H1 (cell line): ENCODE measurements at regions not wholly inside any gene's neighbourhood (a gene's known extent, or its start where the extent isn't known, plus 50 kb on each side); places are given as distances from the start of the nearest gene placed in this dataset.

Source experiments
- CTCF ChIA-PET: fragments of 300-600 bp; sonication (Branson Sonifier 250); formaldehyde crosslinking; loops from one replicate; lab custom pipeline; 2021; ENCODE audit not compliant: partially characterized antibody; lab: Charles Lee
- POLR2A ChIA-PET: fragments of 300-600 bp; sonication (Branson Sonifier 250); formaldehyde crosslinking; loops from one replicate; lab custom pipeline; 2021; ENCODE audit warnings: inconsistent platforms; ENCODE audit not compliant: partially characterized antibody; lab: Charles Lee
- DNase-seq, 2 experiments: peaks; one replicate each; pipeline versions ENCODE4 v3.0.0 to v3.0.0-alpha.2; 2010 to 2022; ENCODE audit warnings: low spot score in 2 of 2, low read depth in 1 of 2, mixed read lengths in 1 of 2
- FAIRE-seq: peaks from 2 replicates; lab custom pipeline; 2011; peaks lifted over from hg19 to GRCh38; lab: Jason Lieb, UNC
- H2AFZ ChIP-seq: 2 replicates; pipeline ENCODE4 v1.8.1; 2012; ENCODE audit warnings: low read length, inconsistent platforms
- H2AK5ac ChIP-seq: 2 replicates; pipeline ENCODE4 v1.6.1; 2013; ENCODE audit warnings: low read depth, low read length
- H2BK120ac ChIP-seq: replicated peaks from 2 replicates; pipeline ENCODE3; 2013; ENCODE audit warnings: low read depth, low read length, inconsistent platforms
- H2BK12ac ChIP-seq: 2 replicates; pipeline ENCODE4 v1.6.1; 2013; ENCODE audit warnings: low read depth, low read length
- H2BK15ac ChIP-seq: 2 replicates; pipeline ENCODE4 v1.6.1; 2013; ENCODE audit warnings: low read length
- H2BK20ac ChIP-seq: 2 replicates; pipeline ENCODE4 v1.6.1; 2013; ENCODE audit warnings: low read length
- H2BK5ac ChIP-seq: 2 replicates; pipeline ENCODE4 v1.6.1; 2013; ENCODE audit warnings: low read depth, low read length
- H3K14ac ChIP-seq: 2 replicates; pipeline ENCODE4 v1.6.1; 2013; ENCODE audit warnings: inconsistent platforms; ENCODE audit not compliant: insufficient read length
- H3K18ac ChIP-seq: 2 replicates; pipeline ENCODE4 v1.6.1; 2013; ENCODE audit warnings: low read length; ENCODE audit errors: extremely low read depth
- H3K23ac ChIP-seq: 2 replicates; pipeline ENCODE4 v1.6.1; 2013; ENCODE audit warnings: inconsistent platforms; ENCODE audit not compliant: insufficient read length
- H3K23me2 ChIP-seq: 2 replicates; pipeline ENCODE4 v1.6.1; 2013; ENCODE audit warnings: low read depth, low read length
- H3K27ac ChIP-seq: 2 replicates; pipeline ENCODE4 v1.6.1; 2011; ENCODE audit warnings: low read depth, low read length, inconsistent platforms
- H3K27me3 ChIP-seq, 4 experiments: replicated peaks in 1 of 4; 1 replicate in 1 of 4; 2 replicates in 3 of 4; pipeline versions ENCODE4 v1.6.1 to v1.8.1; 2011 to 2013; ENCODE audit warnings: low read length in 3 of 4, mild to moderate bottlenecking in 3 of 4, inconsistent platforms in 2 of 4, mixed read lengths in 2 of 4, moderate library complexity in 1 of 4; ENCODE audit not compliant: control insufficient read depth in 3 of 4, insufficient read depth in 3 of 4; ENCODE audit errors: extremely low read depth in 1 of 4
- H3K36me3 ChIP-seq, 4 experiments: 2 replicates each; pipeline versions ENCODE4 v1.6.1 to v1.8.1; 2011 to 2013; ENCODE audit warnings: mild to moderate bottlenecking in 4 of 4, low read length in 3 of 4, moderate library complexity in 2 of 4, control low read depth in 1 of 4, inconsistent platforms in 1 of 4; ENCODE audit not compliant: insufficient read depth in 4 of 4, control insufficient read depth in 2 of 4
- H3K4ac ChIP-seq: replicated peaks from 2 replicates; pipeline ENCODE3; 2013; ENCODE audit warnings: low read length, low read depth, mixed read lengths, inconsistent platforms; ENCODE audit not compliant: insufficient read length
- H3K4me1 ChIP-seq, 4 experiments: replicated peaks in 1 of 4; 1 replicate in 1 of 4; 2 replicates in 3 of 4; pipeline versions ENCODE4 v1.6.1 to v1.8.1; 2011 to 2013; ENCODE audit warnings: low read length in 3 of 4, inconsistent platforms in 2 of 4, mixed read lengths in 1 of 4; ENCODE audit not compliant: insufficient read depth in 4 of 4, control insufficient read depth in 3 of 4
- H3K4me2 ChIP-seq, 2 experiments: 2 replicates each; pipeline versions ENCODE4 v1.6.1 to v1.8.1; 2011 to 2013; ENCODE audit warnings: low read depth in 2 of 2, low read length in 2 of 2, control low read depth in 1 of 2, inconsistent platforms in 1 of 2, mild to moderate bottlenecking in 1 of 2; ENCODE audit not compliant: insufficient read depth in 1 of 2
- H3K4me3 ChIP-seq, 4 experiments: fragments of 200-600, 300-600 bp in 1 of 4; sonication (generic), shearing (Covaris generic), sonication (Bioruptor Twin) in 1 of 4; 2 replicates each; pipeline versions ENCODE4 v1.5.1 to v1.8.1; 2011 to 2016; ENCODE audit warnings: low read length in 4 of 4, low read depth in 3 of 4, control low read depth in 2 of 4, inconsistent platforms in 2 of 4, mild to moderate bottlenecking in 2 of 4, mixed read lengths in 1 of 4, moderate library complexity in 1 of 4; ENCODE audit not compliant: insufficient read depth in 2 of 4; ENCODE audit errors: extremely low read depth in 1 of 4
- H3K56ac ChIP-seq: replicated peaks from 2 replicates; pipeline ENCODE3; 2013; ENCODE audit warnings: low read depth, mild to moderate bottlenecking, mixed read lengths, low read length, inconsistent platforms; ENCODE audit not compliant: insufficient read length
- H3K79me1 ChIP-seq: 2 replicates; pipeline ENCODE4 v1.6.1; 2013; ENCODE audit warnings: low read depth, low read length, control low read depth
- H3K79me2 ChIP-seq, 2 experiments: 2 replicates each; pipeline versions ENCODE4 v1.6.1 to v1.8.1; 2012 to 2013; ENCODE audit warnings: low read length in 2 of 2, mild to moderate bottlenecking in 2 of 2, inconsistent platforms in 1 of 2; ENCODE audit not compliant: insufficient read depth in 2 of 2, control insufficient read depth in 1 of 2
- H3K9ac ChIP-seq, 4 experiments: replicated peaks in 1 of 4; 1 replicate in 1 of 4; 2 replicates in 3 of 4; pipeline versions ENCODE4 v1.6.1 to v1.8.1; 2011 to 2013; ENCODE audit warnings: low read depth in 3 of 4, low read length in 3 of 4, control low read depth in 2 of 4, mild to moderate bottlenecking in 2 of 4, moderate library complexity in 2 of 4, inconsistent platforms in 1 of 4; ENCODE audit errors: extremely low read depth in 1 of 4
- H3K9me3 ChIP-seq, 2 experiments: 2 replicates each; pipeline versions ENCODE4 v1.6.1 to v1.8.1; 2012 to 2013; ENCODE audit warnings: mild to moderate bottlenecking in 2 of 2, moderate library complexity in 2 of 2, control low read depth in 1 of 2, inconsistent platforms in 1 of 2, low read depth in 1 of 2, low read length in 1 of 2, mixed read lengths in 1 of 2; ENCODE audit not compliant: insufficient read depth in 2 of 2
- H4K20me1 ChIP-seq, 2 experiments: replicated peaks in 1 of 2; 2 replicates each; pipeline versions ENCODE3 to v1.8.1; 2011 to 2013; ENCODE audit warnings: inconsistent platforms in 2 of 2, low read length in 2 of 2, mild to moderate bottlenecking in 1 of 2; ENCODE audit not compliant: insufficient read depth in 2 of 2, control insufficient read depth in 1 of 2
- H4K5ac ChIP-seq: 2 replicates; pipeline ENCODE4 v1.6.1; 2013; ENCODE audit warnings: low read length, low read depth, mixed read lengths, inconsistent platforms; ENCODE audit not compliant: insufficient read length
- H4K8ac ChIP-seq: 2 replicates; pipeline ENCODE4 v1.8.0; 2013; ENCODE audit warnings: mild to moderate bottlenecking, moderate library complexity, low read length, inconsistent platforms; ENCODE audit not compliant: insufficient read depth; ENCODE audit errors: extremely low read depth
- H4K91ac ChIP-seq: replicated peaks from 2 replicates; pipeline ENCODE3; 2013; ENCODE audit warnings: low read length, mixed read lengths, inconsistent platforms; ENCODE audit not compliant: insufficient read length
- EGR1 ChIP-seq: IDR thresholded peaks from 2 replicates; pipeline ENCODE4 v1.6.1; 2011; ENCODE audit warnings: low read depth, low read length, borderline replicate concordance
- EP300 ChIP-seq, 2 experiments: IDR thresholded peaks; 1 replicate in 1 of 2; 2 replicates in 1 of 2; pipeline ENCODE4 v1.6.1; 2011 to 2012; ENCODE audit warnings: low read depth in 2 of 2, low read length in 2 of 2, mild to moderate bottlenecking in 2 of 2, borderline replicate concordance in 1 of 2, inconsistent platforms in 1 of 2, moderate library complexity in 1 of 2
- JUN ChIP-seq: IDR thresholded peaks from 2 replicates; pipeline ENCODE4 v1.6.1; 2011; ENCODE audit warnings: low read depth, mild to moderate bottlenecking, improper control_type of control experiment, low read length
- KDM5A ChIP-seq: fragments of 200-600 bp; IDR thresholded peaks from 2 replicates; pipeline ENCODE4 v1.7.1; 2012; ENCODE audit warnings: mild to moderate bottlenecking, low read length, inconsistent platforms, mixed read lengths
- RFX5 ChIP-seq: IDR thresholded peaks from 2 replicates; pipeline ENCODE4 v1.6.1; 2011; ENCODE audit warnings: low read depth, low read length, improper control_type of control experiment, borderline replicate concordance
- SRF ChIP-seq: IDR thresholded peaks from 2 replicates; pipeline ENCODE4 v1.6.1; 2011; ENCODE audit warnings: mild to moderate bottlenecking, low read depth, low read length, moderate library complexity
- WGBS, 2 experiments: shearing (Covaris generic) in 1 of 2; methylation state at CpG; one replicate each; pipeline versions ENCODE4 v1.1.6 to v1.1.7; 2013 to 2015; ENCODE audit warnings: low lambda C conversion rate in 2 of 2, mixed read lengths in 2 of 2, inconsistent platforms in 1 of 2, low coverage in 1 of 2, missing lambda C conversion rate in 1 of 2; ENCODE audit not compliant: insufficient replicate concordance in 2 of 2, insufficient coverage in 1 of 2, insufficient read length in 1 of 2; ENCODE audit errors: extremely low coverage in 1 of 2, missing lambda C conversion rate in 1 of 2; 5-methylcytosine and 5-hydroxymethylcytosine counted together
- TF ChIP-seq, protein P1 (sequence below): IDR thresholded peaks from 2 replicates; pipeline ENCODE4 v1.6.1; 2012; ENCODE audit warnings: inconsistent platforms

DNA sequence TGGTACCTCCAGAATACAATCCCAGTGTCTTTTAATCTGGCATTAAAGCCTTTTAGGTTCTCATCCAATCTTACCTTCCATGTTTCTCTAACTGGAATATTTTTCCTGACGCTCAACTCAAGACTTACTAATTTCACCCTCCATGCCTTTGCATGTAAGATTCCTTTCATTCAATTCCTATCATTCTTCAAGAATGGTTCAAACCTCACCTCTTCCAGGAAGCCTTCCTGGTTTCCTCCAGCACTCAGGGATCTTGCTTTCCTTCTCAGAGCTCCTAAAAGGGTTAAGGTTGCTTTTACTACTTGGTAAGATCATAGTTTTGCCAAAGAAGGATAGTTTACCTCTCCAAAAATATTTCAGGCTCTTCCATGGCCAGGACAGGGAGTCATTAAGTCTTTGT, 91.2 kb upstream of the CACNA1E start:
- POLR2A ChIA-PET, result no interaction called here
- H3K27ac ChIP-seq, result no peak overlapping the region
- H3K9me3 ChIP-seq, result no peaks in the 10 kb centered on the region
- no peak overlapping the region for H3K14ac ChIP-seq
- H4K5ac ChIP-seq, result no peak overlapping the region
- 94% methylated on average over 1 of the region's 1 CpG; no CpG with 5 or more reads in 1 of the 2 experiments for WGBS, 2 experiments
- no peak overlapping the region for H2BK15ac ChIP-seq
- no peak overlapping the region for H2BK20ac ChIP-seq
- no peaks in the 10 kb centered on the region for H3K79me2 ChIP-seq
- no peaks in the 10 kb centered on the region for H4K20me1 ChIP-seq
- H2BK120ac ChIP-seq, result no peak overlapping the region
- H3K4me2 ChIP-seq, result no peak overlapping the region
- no peak overlapping the region for H3K23ac ChIP-seq
- H3K79me1 ChIP-seq, result no peaks in the 10 kb centered on the region
- H3K18ac ChIP-seq, result no peak overlapping the region
- H3K4ac ChIP-seq, result no peak overlapping the region
- no peak overlapping the region for H4K8ac ChIP-seq
- H3K36me3 ChIP-seq, result no peaks in the 10 kb centered on the region
- H2BK5ac ChIP-seq, result no peak overlapping the region
- H3K9ac ChIP-seq, result no peak overlapping the region
- no peak overlapping the region for H2BK12ac ChIP-seq
- H2AFZ ChIP-seq, result no peak overlapping the region
- H3K4me1 ChIP-seq, result no peaks in the 10 kb centered on the region
- DNase-seq (no peak), FAIRE-seq (no peak)
- CTCF ChIA-PET, result interaction anchor here (0.8 to 9.3 kb wide), 2 partner anchors 33 to 203 kb away, joined by 3 to 69 read pairs; no protein-coding TSS in a partner anchor
- no peaks in the 10 kb centered on the region for H3K27me3 ChIP-seq
- no peak overlapping the region for H2AK5ac ChIP-seq
- H4K91ac ChIP-seq, result no peak overlapping the region
- no peak overlapping the region for H3K4me3 ChIP-seq
- peaks cover 2% of the 10 kb centered on the region; the same call in 1 of the 2 replicates for H3K23me2 ChIP-seq
- no peak for TF ChIP-seq RFX5
- TF ChIP-seq EP300 (IDR thresholded peaks at IDR 0.05; ENCODE audit: borderline replicate concordance in 1 of 2, low read depth in 2 of 2, low read length in 2 of 2), result no peak
- no peak for TF ChIP-seq JUN
- TF ChIP-seq, protein P1, sequence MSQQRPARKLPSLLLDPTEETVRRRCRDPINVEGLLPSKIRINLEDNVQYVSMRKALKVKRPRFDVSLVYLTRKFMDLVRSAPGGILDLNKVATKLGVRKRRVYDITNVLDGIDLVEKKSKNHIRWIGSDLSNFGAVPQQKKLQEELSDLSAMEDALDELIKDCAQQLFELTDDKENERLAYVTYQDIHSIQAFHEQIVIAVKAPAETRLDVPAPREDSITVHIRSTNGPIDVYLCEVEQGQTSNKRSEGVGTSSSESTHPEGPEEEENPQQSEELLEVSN, result no peak
- no peak for TF ChIP-seq SRF
- no peak for TF ChIP-seq EGR1
- no peak for TF ChIP-seq KDM5A
- H3K56ac ChIP-seq, result no peak overlapping the region
